IMR-90 (cell line): ENCODE measurements at regions not wholly inside any gene's neighbourhood (a gene's known extent, or its start where the extent isn't known, plus 50 kb on each side); places are given as distances from the start of the nearest gene placed in this dataset.

ENCODE experiments used
- ATAC-seq: fragments of 200-7000 bp; cut with Tn5 transposase; 2 replicates; pipeline ENCODE4 v1.9.1; 2020; ENCODE audit warnings: low read depth, mild to moderate bottlenecking, moderate library complexity
- BruUV-seq: library from RNA; stranded (reverse); fragments of 400-500 nt; replicated peaks from 2 replicates; lab custom pipeline; 2021; lab: Mats Ljungman, UMichigan
- CTCF ChIA-PET: fragments of 300-600 bp; formaldehyde crosslinking; extraction: SDS; loops from one replicate; lab custom pipeline; 2021; ENCODE audit warnings: antibody characterized with exemption; lab: Yijun Ruan, JAX
- POLR2A ChIA-PET: fragments of 300-600 bp; sonication (Branson Sonifier 250); formaldehyde crosslinking; loops from one replicate; lab custom pipeline; 2022; ENCODE audit warnings: antibody characterized with exemption; ENCODE audit not compliant: unreplicated experiment; lab: Charles Lee
- DNase-seq: peaks from one replicate; pipeline ENCODE4 v3.0.0; 2013
- H2AFZ ChIP-seq: replicated peaks from 2 replicates; pipeline ENCODE3; 2013; ENCODE audit warnings: low read length, mild to moderate bottlenecking; ENCODE audit not compliant: poor library complexity
- H2AK5ac ChIP-seq: 2 replicates; pipeline ENCODE4 v1.6.1; 2013; ENCODE audit warnings: low read depth, low read length, inconsistent platforms
- H2AK9ac ChIP-seq: replicated peaks from 2 replicates; pipeline ENCODE3; 2013; ENCODE audit warnings: mild to moderate bottlenecking, low read depth, low read length, moderate library complexity; ENCODE audit not compliant: poor library complexity
- H2BK120ac ChIP-seq: 2 replicates; pipeline ENCODE4 v1.6.1; 2013; ENCODE audit warnings: low read depth, low read length, inconsistent platforms
- H2BK15ac ChIP-seq: 3 replicates; pipeline ENCODE4 v1.6.1; 2013; ENCODE audit warnings: low read depth, low read length, inconsistent platforms
- H2BK20ac ChIP-seq: 2 replicates; pipeline ENCODE4 v1.6.1; 2013; ENCODE audit warnings: low read depth, mild to moderate bottlenecking, inconsistent platforms, low read length, moderate library complexity
- H2BK5ac ChIP-seq: 2 replicates; pipeline ENCODE4 v1.6.1; 2013; ENCODE audit warnings: mild to moderate bottlenecking, low read depth, low read length, inconsistent platforms; ENCODE audit not compliant: poor library complexity, severe bottlenecking
- H3K14ac ChIP-seq: replicated peaks from 2 replicates; pipeline ENCODE4 v1.6.1; 2013; ENCODE audit warnings: low read depth, low read length, inconsistent platforms
- H3K18ac ChIP-seq: 2 replicates; pipeline ENCODE4 v1.6.1; 2013; ENCODE audit warnings: low read depth, low read length, control low read depth
- H3K23ac ChIP-seq: 2 replicates; pipeline ENCODE4 v1.6.1; 2013; ENCODE audit warnings: low read depth, low read length, inconsistent platforms
- H3K27ac ChIP-seq: 2 replicates; pipeline ENCODE4 v1.5.1; 2013; ENCODE audit warnings: mild to moderate bottlenecking, control low read depth, low read length; ENCODE audit not compliant: insufficient read depth
- H3K27me3 ChIP-seq: 2 replicates; pipeline ENCODE4 v1.6.1; 2013; ENCODE audit warnings: low read length; ENCODE audit not compliant: control insufficient read depth, insufficient read depth
- H3K36me3 ChIP-seq: 2 replicates; pipeline ENCODE4 v1.6.1; 2013; ENCODE audit warnings: low read length, mixed read lengths; ENCODE audit not compliant: control insufficient read depth, insufficient read depth
- H3K4ac ChIP-seq: 2 replicates; pipeline ENCODE4 v1.6.1; 2013; ENCODE audit warnings: low read depth, low read length, inconsistent platforms
- H3K4me1 ChIP-seq: 2 replicates; pipeline ENCODE4 v1.6.1; 2013; ENCODE audit warnings: low read length, mixed read lengths; ENCODE audit not compliant: control insufficient read depth, insufficient read depth
- H3K4me2 ChIP-seq: 2 replicates; pipeline ENCODE4 v1.6.1; 2013; ENCODE audit warnings: low read depth, mild to moderate bottlenecking, control low read depth, low read length, moderate library complexity
- H3K4me3 ChIP-seq: 2 replicates; pipeline ENCODE4 v1.5.1; 2013; ENCODE audit warnings: low read depth, mild to moderate bottlenecking, control low read depth, low read length, moderate library complexity; ENCODE audit not compliant: insufficient read depth
- H3K56ac ChIP-seq: 2 replicates; pipeline ENCODE4 v1.6.1; 2013; ENCODE audit warnings: low read length, inconsistent platforms; ENCODE audit not compliant: insufficient read depth; ENCODE audit errors: extremely low read depth
- H3K79me1 ChIP-seq, 2 experiments: 2 replicates each; pipeline ENCODE4 v1.6.1; 2013; ENCODE audit warnings: low read length in 2 of 2, inconsistent platforms in 1 of 2, low read depth in 1 of 2
- H3K9ac ChIP-seq: 2 replicates; pipeline ENCODE4 v1.6.1; 2013; ENCODE audit warnings: low read depth, low read length, control low read depth
- H3K9me1 ChIP-seq: 2 replicates; pipeline ENCODE4 v1.6.1; 2013; ENCODE audit warnings: low read length, inconsistent platforms; ENCODE audit not compliant: insufficient read depth
- H3K9me3 ChIP-seq: 2 replicates; pipeline ENCODE4 v1.6.1; 2013; ENCODE audit warnings: low read length; ENCODE audit not compliant: control insufficient read depth, insufficient read depth
- H4K20me1 ChIP-seq: 2 replicates; pipeline ENCODE4 v1.6.1; 2013; ENCODE audit warnings: low read length, inconsistent platforms; ENCODE audit not compliant: insufficient read depth
- H4K5ac ChIP-seq: 2 replicates; pipeline ENCODE4 v1.6.1; 2013; ENCODE audit warnings: mild to moderate bottlenecking, low read depth, low read length, control low read depth
- H4K8ac ChIP-seq, 2 experiments: 2 replicates each; pipeline ENCODE4 v1.6.1; 2013; ENCODE audit warnings: low read depth in 2 of 2, low read length in 2 of 2, control low read depth in 1 of 2, inconsistent platforms in 1 of 2
- H4K91ac ChIP-seq: 2 replicates; pipeline ENCODE4 v1.6.1; 2013; ENCODE audit warnings: low read depth, low read length, inconsistent platforms; ENCODE audit not compliant: insufficient read depth
- MAFK ChIP-seq: IDR thresholded peaks from 2 replicates; pipeline ENCODE4 v1.6.1; 2012; ENCODE audit warnings: low read depth, low read length, improper control_type of control experiment
- MAZ ChIP-seq: IDR thresholded peaks from 2 replicates; pipeline ENCODE4 v1.6.1; 2012; ENCODE audit warnings: low read depth, mild to moderate bottlenecking, low read length, improper control_type of control experiment, moderate library complexity, borderline replicate concordance
- MXI1 ChIP-seq: IDR thresholded peaks from 2 replicates; pipeline ENCODE4 v1.6.1; 2012; ENCODE audit warnings: low read depth, mild to moderate bottlenecking, low read length, moderate library complexity, borderline replicate concordance
- RAD21 ChIP-seq: IDR thresholded peaks from 2 replicates; pipeline ENCODE4 v1.6.1; 2012; ENCODE audit warnings: low read length, improper control_type of control experiment
- USF2 ChIP-seq: fragments of 150-350 bp; IDR thresholded peaks from 2 replicates; pipeline ENCODE4 v1.6.1; 2017; ENCODE audit warnings: mild to moderate bottlenecking, antibody characterized with exemption, low read length, low read depth
- WGBS, 2 experiments: methylation state at CpG; one replicate each; pipeline versions ENCODE4 v1.1.5 to v1.1.7; 2013; ENCODE audit warnings: missing lambda C conversion rate in 2 of 2; ENCODE audit not compliant: insufficient read length in 1 of 2; ENCODE audit errors: extremely low coverage in 2 of 2; 5-methylcytosine and 5-hydroxymethylcytosine counted together
- dilution Hi-C: fragments of 300-500 bp; cut with HindIII; formaldehyde crosslinking; loops from one replicate; pipeline ENCODE4 v1.14.3; 2018; ENCODE audit warnings: low sequenced_read_pairs; ENCODE audit not compliant: unreplicated experiment
- in situ Hi-C: fragments of 300-500 bp; cut with MboI; formaldehyde crosslinking; loops from 3 replicates; pipeline ENCODE4 v1.14.3; 2019; ENCODE audit warnings: low sequenced_read_pairs, inconsistent platforms, mixed read lengths
- intact Hi-C: fragments of 100-400 bp; cut with micrococcal nuclease; formaldehyde crosslinking; loops from 2 replicates; pipeline ENCODE4 v1.10.0; 2022

GRCh38 chr4:145316897-145317574, 136.6 kb upstream of the OTUD4 start:
- no peak overlapping the region for H3K14ac ChIP-seq
- WGBS, 2 experiments: 40% methylated on average over 1 of the region's 2 CpGs; no CpG with 5 or more reads in 1 of the 2 experiments
- H2BK20ac ChIP-seq: no peak overlapping the region
- H4K5ac ChIP-seq: no peak overlapping the region
- no peak overlapping the region for H3K9ac ChIP-seq
- H2BK5ac ChIP-seq: no peak overlapping the region
- H4K91ac ChIP-seq: no peak overlapping the region
- no peaks in the 10 kb centered on the region for H4K20me1 ChIP-seq
- no peak overlapping the region for H3K27ac ChIP-seq
- CTCF ChIA-PET: no interaction called here
- H3K56ac ChIP-seq: no peak overlapping the region
- no peaks in the 10 kb centered on the region for H3K36me3 ChIP-seq
- no peaks in the 10 kb centered on the region for H3K79me1 ChIP-seq
- ATAC-seq: no peak
- no peak overlapping the region for H2BK15ac ChIP-seq
- no peak for DNase-seq
- BruUV-seq: no TSS peak
- intact Hi-C loops (no loop called here), in situ Hi-C loops (no loop called here), dilution Hi-C loops (no loop called here)
- no peak overlapping the region for H3K4me2 ChIP-seq
- H3K23ac ChIP-seq: no peak overlapping the region
- POLR2A ChIA-PET: no interaction called here
- no peaks in the 10 kb centered on the region; the same call in 1 of the 2 replicates for H3K27me3 ChIP-seq
- H2AK5ac ChIP-seq: no peak overlapping the region
- H4K8ac ChIP-seq: no peak overlapping the region
- H3K9me1 ChIP-seq: no peaks in the 10 kb centered on the region
- H2AFZ ChIP-seq: no peak overlapping the region
- H2BK120ac ChIP-seq: no peak overlapping the region
- no peak overlapping the region for H3K4me3 ChIP-seq
- H3K18ac ChIP-seq: no peak overlapping the region
- no peak overlapping the region for H2AK9ac ChIP-seq
- H3K9me3 ChIP-seq: no peaks in the 10 kb centered on the region
- no peak overlapping the region for H3K4ac ChIP-seq
- H3K4me1 ChIP-seq: no peaks in the 10 kb centered on the region
- no peak for TF ChIP-seq USF2
- no peak for TF ChIP-seq MAFK
- TF ChIP-seq RAD21: no peak
- TF ChIP-seq MAZ: no peak
- no peak for TF ChIP-seq MXI1
